Tongue (tissue), 1 donor: ENCODE measurements at regions not wholly inside any gene's neighbourhood (a gene's known extent, or its start where the extent isn't known, plus 50 kb on each side); places are given as distances from the start of the nearest gene placed in this dataset.
A peak's percentile ranks its signal among the peaks of the same experiment; 100 is the strongest.

Source experiments
- DNase-seq: peaks from one replicate; pipeline ENCODE4 v3.0.0-alpha.2; 2015

GRCh38 chr20:60371384-60371783, 413.2 kb downstream of the CDH26 start:
- DNase-seq = no peak

GRCh38 chr20:60372275-60372674, 414.1 kb downstream of the CDH26 start:
- no peak for DNase-seq

DNA sequence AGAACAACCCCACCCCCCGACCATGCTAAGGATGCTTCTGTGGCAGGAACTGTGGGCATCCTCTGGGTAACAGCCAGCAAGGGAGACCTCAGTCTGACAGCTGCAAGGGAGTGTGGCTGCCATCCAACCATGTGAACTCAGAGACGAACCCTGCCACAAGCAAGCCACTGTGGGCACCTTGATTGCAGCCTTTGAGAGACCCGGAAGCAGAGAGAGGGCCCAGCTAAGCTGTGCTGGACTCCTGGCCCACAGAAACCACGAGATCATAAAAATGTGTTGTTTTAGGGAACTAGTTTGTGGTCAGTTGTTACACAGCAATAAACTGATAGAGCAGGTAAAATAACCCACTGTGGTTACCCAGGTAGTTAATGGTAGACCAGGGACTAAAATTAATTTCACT, 414.6 kb downstream of the CDH26 start:
- no peak for DNase-seq

DNA sequence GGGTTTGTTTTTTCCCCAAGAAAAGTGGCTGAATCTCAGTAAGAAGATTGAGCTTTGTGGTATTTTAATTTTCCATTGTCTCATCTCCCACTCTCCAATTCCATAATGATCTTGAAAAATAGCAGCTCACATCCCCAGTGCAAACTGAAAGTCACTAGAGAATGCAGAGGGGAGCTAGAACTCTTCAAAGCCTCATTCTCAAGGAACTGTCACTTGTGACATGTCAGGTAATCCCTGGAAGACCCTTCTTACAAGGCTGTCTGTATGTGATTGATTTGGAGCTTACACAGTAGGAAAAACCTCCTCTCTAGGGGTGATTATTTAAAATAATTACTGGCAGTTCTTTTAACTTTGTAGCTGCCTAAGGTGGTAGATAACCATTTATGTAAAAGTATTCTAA, 420.4 kb downstream of the CDH26 start:
- DNase-seq = no peak

DNA sequence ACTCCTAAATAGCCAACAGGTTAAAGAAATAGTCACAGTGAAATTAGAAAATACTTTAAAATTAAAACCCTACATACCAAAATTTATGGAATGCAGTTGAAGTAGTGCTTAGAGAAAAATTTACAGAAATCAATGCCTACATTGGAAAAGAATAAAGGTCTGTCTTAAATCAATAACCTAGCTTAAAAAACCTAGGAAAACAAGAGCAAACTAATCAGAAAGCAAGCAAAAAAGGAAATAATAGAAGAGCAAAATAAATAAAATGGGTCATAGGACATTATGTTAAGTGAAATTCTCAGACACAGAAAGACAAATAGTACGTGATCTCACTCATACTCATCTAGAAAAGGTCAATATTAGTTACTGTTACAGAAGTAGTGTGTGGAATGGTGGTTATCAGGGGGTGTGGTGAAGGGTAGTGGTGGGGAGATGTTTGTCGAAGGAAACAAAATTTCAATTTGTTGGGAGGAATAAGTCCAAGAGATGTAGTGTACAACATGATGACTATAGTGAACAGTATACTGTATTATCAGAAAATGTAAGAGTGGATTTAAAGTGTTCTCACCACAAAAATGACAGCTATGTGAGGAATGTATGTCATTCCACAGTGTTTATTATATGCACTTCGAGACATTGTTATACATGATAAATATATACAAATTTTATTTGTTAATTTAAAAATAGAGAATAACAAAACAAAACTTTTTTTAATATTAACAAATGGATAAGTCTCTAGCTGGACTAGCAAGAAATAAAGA, 423.6 kb downstream of the CDH26 start:
- DNase-seq = no peak

- DNase-seq = no peak
Observed at GRCh38 chr20:60389441-60389840, 431.2 kb downstream of the CDH26 start.

- no peak for DNase-seq
Observed at GRCh38 chr20:60389882-60390281, 431.7 kb downstream of the CDH26 start.

DNA sequence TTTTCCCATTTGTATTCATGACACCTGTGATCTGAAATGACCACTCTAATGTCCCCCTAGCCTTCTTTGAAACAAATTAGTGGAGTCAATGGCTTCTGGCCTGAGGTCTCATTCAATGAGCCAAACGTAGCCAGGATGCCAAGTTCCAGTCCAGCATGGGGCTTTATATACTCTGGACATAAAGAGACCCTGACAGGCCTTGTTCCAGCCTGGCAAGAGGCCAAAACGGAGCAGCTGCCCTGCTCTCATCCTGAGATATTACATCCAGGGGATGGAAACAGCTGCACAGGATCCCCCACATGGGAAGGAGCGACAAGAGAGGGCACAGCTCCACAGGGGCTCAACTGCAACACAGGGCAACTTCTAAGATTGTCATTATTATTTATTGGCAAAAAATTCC, 437.8 kb downstream of the CDH26 start:
- peak; percentile 95 for DNase-seq

DNA sequence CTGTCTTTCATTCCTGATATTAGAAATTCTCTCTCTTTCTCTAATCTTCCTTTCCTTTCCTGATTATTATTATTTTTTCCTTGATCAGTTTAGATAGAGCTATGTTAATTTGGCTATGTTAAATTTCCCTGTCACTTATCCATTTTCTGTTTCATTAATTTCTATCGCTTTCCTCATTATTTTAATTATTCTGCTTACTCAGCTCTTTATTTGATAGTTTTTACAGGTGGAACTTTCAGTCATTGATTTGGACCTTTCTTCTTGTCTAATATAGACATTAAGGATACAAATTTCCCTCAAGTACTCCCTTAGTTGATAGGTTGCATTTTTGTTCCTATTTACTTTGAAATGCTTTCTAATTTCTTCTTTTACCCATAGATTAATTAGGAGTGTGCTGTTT, 442.3 kb downstream of the CDH26 start:
- DNase-seq = no peak

DNA sequence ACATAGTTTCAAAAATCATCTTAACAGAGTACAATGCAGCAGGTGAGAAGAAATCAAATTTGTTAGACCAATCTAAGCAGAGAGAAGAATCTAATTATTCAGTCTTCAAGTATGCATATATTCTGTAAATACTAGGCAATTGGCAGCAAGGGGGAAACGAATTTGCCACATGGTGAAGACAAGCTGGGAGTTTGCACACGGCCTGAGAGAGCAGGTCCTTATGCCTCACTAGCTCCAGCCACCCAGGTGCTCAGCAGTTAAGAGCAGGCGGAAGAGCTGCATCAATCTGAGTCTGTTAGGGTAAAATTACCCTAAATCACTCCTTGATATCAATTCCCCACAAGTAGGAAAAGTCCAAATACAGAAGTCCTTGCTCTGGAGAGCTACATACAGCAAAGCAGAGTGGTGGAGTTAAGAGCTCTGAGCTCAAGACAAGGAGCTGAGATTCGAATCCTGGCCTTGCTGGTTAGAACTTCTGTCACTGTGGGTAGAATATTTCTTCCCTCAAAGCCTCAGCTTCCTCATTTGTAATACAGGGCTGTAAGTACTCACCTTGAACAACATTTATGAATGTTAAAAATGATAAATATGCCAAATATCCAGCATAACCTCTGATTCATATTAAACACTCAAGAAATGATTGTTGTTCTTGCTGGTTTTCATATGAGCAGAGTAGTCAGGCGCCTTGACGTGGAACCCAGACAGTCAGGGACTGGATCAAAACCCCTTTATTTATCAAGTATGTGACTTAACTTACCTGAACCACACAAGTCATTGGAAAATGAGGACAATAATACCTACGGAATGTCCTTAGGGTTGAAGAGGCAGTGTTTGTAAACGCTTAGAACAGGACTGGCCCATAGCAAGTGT, 444.2 kb downstream of the CDH26 start:
- no peak for DNase-seq

DNA sequence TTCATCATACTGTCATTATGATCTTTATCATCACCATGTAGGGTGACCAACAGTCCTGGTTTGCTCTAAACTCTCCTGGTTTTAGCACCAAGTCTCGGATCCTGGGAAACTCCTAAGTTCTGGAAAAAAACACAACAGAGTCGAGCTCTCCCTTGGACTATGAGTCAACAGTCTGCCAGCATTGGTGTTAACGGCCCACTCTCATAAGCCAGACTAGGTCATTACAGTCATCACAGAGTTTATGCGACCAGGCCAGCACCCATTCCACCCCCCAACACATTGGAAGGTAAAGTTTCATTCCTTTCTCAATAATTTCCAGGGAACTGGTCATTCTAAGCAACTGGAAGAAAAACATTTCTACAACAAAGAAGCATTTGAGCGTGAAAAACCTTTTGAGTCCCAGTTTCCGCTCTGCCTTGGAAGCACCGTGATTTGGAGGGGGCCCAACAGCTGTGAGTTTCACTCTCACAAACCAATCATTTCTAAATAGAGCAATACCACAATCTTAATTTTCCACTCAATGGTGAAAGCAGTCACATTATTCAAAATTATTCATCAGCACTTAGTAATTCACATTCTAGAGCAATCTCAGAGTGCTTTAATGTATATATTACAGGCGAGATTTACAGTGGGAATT, 445.0 kb downstream of the CDH26 start:
- DNase-seq = peak; percentile 81

DNA sequence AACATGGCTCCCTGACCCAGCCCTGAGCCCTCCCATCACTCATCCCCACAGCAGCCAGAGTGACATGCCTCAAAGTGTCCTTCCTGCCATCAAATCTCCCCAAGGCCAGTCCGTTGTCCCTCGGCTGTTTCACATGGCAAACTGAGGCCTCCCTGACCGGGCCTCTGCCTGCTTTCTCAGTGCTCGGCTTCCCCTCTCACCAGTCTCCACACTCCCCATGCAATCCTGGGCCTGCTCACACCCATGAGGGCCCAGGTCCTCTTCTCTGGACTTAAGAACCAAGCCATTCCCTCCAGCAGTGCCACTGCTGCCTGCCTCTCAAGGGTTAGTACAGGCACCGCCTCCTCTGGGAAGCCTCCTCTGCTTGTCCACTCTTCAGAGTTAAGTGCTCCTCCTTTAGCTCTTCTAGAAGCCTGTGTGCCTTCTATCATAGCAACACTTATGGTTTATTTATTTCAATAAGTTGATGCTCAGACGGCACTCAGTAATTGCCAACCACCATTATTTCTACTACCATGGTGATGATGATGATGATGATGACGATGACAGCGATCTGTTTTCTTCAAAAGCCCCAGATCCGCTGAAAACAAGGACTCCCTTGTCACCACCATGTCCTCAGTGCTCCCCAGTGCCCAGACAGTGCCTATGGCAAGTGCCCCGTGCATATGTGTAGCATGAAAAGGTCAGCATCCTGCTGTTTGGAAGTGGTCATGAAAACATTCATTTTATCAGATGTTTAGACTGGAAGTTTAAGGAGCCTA, 449.0 kb downstream of the CDH26 start:
- no peak for DNase-seq

DNA sequence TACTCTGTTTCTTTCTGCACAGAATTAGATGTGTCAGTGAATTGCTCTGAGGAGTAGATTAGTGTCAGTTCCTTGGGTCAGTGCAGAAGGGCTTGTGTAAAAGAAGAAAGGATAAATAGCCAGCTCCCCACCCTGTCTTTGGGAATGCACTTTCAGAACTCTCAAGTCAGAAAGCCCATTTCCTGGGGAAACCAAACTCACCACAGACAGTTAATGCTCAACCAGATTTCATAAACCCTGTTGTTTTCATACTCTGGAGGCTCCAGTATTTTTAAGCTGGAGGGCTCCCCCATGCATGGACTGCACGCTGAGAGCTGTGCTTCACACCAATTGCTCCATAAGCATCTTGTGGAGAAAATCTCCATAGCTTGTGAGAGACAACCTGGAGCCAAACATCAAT, 449.7 kb downstream of the CDH26 start:
- no peak for DNase-seq

DNA sequence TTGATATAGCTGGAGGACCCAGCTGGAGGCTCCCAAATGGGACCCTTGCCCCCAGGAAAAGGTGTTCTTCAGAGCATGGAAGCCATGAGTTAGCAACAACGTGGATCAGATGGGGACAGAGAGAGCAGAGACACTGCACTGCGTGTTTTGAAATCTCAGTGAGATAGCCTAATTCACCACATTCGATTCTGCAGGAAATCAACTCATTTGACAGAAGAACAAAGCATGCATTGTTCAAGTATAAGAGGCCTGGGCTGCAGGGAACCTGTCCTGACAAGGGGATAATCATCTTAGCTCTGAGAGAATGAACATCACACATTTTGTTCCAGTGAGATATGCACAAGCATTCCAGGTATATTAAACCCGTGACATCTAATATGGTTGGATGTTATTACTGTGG, 450.2 kb downstream of the CDH26 start:
- no peak for DNase-seq

GRCh38 chr20:60410618-60411264, 452.5 kb downstream of the CDH26 start:
- no peak for DNase-seq

DNA sequence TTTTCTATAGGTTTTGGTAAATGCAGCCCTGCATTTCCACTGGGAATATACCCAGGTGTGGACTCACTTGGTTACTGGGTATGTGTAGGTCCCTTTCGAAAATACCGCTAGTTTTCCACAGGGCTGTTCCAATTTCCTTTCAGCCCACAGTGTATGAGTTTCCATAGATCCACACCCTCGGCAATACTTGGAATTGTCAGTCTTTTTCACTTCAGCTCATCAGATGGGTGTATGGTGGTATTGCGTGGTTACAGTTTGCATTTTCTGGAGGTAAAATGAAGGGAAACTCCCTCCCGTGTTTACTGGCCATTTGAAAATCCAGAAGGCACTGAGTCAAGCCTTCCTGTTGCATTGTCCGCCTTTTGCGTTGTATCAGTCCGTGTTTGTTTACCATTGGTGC, 453.6 kb downstream of the CDH26 start:
- DNase-seq = no peak

GRCh38 chr20:60420676-60421229, 462.5 kb downstream of the CDH26 start:
- peak; percentile 43 for DNase-seq

- DNase-seq = no peak
Observed at GRCh38 chr20:60422848-60423247, 464.6 kb downstream of the CDH26 start.

DNA sequence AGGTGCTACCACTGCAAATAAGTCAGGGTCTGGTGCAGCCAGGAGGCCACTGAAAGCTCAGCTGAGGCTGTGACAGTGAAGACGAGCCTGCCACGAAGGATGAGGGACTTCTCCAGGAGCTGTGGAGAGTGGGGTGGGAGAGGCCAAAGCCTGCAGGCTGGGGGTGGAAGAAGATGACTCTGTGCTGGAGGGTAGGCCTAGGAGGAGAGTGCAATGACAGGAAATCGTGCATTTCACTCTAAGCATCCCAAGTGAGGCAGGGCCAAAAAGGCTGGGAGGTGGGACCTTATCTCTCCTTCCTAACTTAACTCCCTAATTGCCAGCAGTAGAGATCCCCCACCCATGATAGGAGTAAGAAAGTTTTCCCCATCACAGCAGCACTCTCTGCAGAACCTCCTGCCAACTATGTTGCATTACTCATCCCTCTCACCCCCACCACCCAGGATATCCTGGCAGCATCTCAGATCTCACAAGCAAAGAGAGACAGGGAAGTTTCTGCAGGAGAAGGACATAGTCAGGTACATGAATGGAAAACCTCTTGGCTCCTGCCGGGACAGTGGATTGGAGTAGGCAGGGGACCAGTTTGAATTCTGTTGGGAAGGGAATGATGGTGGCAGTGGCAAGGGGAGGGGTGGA, 466.2 kb downstream of the CDH26 start:
- no peak for DNase-seq

GRCh38 chr20:60427516-60427915, 469.3 kb downstream of the CDH26 start:
- no peak for DNase-seq

DNA sequence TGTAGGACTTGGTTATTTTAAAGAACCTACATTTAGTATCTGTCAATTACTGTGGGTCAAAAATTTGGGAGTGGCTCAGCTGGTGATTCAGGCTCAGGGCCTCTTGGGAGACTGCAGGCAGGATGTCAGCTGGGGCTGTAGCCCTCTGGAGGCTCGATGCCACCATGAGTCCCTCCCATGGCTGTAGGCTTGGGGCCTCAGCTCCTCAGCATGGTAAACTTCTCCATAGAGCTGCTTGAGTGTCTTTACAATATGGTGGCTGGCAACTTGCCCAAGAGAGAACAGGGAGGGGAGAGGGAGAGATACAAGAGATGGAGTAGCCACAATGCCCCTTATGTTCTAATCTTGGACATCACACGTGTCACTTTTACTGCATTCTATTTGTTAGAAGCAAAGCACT, 470.4 kb downstream of the CDH26 start:
- no peak for DNase-seq
